PC-9 (cell line): ENCODE measurements at regions not wholly inside any gene's neighbourhood (a gene's known extent, or its start where the extent isn't known, plus 50 kb on each side); places are given as distances from the start of the nearest gene placed in this dataset.

Source experiments
- EZH2 ChIP-seq: fragments of 200-600 bp; sonication (generic); IDR thresholded peaks from 2 replicates; pipeline ENCODE4 v1.8.0; 2017; ENCODE audit warnings: antibody characterized with exemption, low read depth
- TF ChIP-seq, protein P1 (sequence below): fragments of 200-600 bp; sonication (generic); conservative IDR thresholded peaks from 2 replicates; pipeline ENCODE4 v1.6.1; 2017; ENCODE audit warnings: mixed run types, antibody characterized with exemption, mild to moderate bottlenecking, moderate library complexity

DNA sequence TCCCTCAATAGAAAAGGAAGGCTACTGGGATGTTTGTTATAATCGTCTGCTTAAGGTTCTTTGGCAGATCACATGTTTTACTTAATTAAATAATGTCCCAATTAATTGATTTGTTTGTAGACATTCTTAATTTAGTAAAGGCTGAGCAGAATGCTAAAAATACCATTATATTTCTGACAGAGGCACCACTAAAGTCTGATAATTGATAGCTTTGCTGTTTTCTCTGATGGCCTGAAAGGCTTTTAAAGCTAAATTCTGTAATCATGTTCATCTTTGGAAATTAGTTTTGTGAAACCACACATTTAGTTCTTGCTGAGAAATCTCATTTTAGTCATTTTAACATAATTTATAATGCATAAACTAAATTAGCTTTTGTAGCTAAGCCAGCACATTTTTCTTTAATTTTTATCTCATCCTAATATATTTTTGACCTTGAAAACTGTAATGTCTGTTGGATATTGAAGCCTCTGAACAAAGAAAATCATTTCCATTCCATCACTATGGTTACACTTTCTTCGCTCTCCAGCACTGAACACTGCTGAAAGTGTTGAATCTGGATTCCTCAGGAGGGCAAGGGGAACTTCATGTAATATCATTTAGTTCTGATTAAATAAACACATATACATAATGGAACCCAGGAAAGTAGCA lies 329.4 kb downstream of the ELAVL2 start:
- TF ChIP-seq, protein P1, sequence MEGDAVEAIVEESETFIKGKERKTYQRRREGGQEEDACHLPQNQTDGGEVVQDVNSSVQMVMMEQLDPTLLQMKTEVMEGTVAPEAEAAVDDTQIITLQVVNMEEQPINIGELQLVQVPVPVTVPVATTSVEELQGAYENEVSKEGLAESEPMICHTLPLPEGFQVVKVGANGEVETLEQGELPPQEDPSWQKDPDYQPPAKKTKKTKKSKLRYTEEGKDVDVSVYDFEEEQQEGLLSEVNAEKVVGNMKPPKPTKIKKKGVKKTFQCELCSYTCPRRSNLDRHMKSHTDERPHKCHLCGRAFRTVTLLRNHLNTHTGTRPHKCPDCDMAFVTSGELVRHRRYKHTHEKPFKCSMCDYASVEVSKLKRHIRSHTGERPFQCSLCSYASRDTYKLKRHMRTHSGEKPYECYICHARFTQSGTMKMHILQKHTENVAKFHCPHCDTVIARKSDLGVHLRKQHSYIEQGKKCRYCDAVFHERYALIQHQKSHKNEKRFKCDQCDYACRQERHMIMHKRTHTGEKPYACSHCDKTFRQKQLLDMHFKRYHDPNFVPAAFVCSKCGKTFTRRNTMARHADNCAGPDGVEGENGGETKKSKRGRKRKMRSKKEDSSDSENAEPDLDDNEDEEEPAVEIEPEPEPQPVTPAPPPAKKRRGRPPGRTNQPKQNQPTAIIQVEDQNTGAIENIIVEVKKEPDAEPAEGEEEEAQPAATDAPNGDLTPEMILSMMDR: no peak
- TF ChIP-seq EZH2: no peak
